ENCODE measurements at regions not wholly inside any gene's neighbourhood (a gene's known extent, or its start where the extent isn't known, plus 50 kb on each side); places are given as distances from the start of the nearest gene placed in this dataset.

- ATAC-seq, result no peak
Measured at GRCh38 chr14:71203306-71203705, 296.0 kb downstream of the PCNX1 start.

- ATAC-seq, result no peak
Measured at GRCh38 chr14:71204231-71204630, 297.0 kb downstream of the PCNX1 start.

GRCh38 chr14:71204768-71205167 lies 297.5 kb downstream of the PCNX1 start:
- no peak for ATAC-seq

DNA sequence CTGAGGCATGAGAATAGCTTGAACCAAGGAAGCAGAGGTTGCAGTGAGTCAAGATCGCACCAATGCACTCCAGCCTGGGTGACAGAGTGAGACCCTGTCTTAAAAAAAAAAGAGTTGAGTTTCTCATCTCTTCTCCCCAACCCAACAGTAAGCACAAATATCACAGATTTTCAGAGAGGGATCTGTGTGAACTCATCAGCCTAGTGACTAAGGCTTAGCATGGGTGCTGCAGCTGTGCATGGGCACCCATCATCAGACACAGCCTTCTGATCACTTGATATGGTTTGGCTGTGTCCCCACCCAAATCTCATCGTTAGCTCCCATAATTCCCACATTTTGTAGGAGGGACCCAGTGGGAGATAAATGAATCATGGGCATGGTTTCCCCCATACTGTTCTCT lies 298.9 kb downstream of the PCNX1 start:
- no peak for ATAC-seq

- peak; percentile 75 for ATAC-seq
Measured at GRCh38 chr14:71206766-71207371, 299.6 kb downstream of the PCNX1 start.

- ATAC-seq, result no peak
Measured at GRCh38 chr14:71208702-71209357, 301.6 kb downstream of the PCNX1 start.

- no peak for ATAC-seq
Measured at GRCh38 chr14:71209888-71210287, 302.6 kb downstream of the PCNX1 start.

DNA sequence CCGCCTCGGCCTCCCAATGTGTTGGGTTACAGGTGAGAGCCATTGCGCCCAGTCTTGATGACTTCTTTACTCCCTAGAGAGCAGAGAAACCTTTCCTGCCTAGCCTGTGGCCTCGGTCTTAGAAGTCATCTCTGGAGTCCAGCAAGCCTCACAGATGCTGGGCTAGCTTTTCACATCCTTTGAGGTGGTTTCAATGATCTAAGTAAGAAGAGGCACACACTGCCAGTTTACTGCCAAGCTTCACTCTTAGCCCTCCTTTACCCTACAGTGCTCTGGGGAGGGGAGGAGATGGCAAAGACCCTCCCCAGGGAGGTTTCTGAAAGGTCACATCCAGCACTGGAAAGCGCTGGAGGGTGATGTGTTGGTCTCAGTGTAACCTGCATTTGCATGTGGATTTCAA lies 304.8 kb downstream of the PCNX1 start:
- ATAC-seq, result no peak

DNA sequence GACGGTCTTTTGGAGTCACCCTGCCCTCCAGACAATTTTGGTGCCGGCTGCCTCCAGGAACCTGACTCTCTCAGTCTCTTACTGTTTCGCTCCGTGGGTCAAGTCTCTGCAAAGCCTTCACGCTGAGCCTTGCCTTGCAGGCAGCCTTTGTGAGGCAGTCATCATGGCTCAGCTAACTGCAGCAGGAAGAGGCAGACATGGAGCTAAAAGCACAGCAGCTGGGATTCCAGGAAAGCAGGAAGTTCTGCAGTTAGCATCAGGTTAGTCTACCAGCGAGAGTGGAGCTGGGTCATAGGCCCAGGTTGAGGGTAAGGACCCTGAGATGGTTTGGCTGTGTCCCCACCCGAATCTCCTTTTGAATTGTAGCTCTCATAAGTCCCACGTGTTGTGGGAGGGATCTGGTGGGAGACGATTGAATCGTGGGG lies 305.4 kb downstream of the PCNX1 start:
- peak; percentile 39 for ATAC-seq

DNA sequence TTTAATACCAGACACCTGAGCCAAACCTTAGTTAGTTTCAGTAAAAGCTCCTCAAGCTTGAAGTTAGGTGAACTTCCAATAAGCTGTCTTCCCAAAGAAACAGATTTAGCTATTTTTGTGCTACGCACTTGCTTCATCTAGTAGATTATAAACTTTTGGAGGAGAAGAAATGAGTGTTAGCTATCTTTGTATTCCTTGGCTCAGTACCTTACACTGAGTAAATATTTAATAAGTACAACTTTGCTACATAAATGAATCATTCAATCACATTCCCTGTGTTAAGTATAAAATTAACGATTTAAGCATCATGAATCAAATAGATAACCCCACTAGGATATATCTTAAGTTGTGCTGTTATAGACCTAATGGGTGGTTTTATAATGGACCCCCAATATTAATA lies 307.0 kb downstream of the PCNX1 start:
- no peak for ATAC-seq

GRCh38 chr14:71220462-71220861 lies 313.2 kb downstream of the PCNX1 start:
- no peak for ATAC-seq

- no peak for ATAC-seq
Measured at GRCh38 chr14:71221119-71221518, 313.9 kb downstream of the PCNX1 start.

- no peak for ATAC-seq
Measured at GRCh38 chr14:71225113-71225512, 317.9 kb downstream of the PCNX1 start.

DNA sequence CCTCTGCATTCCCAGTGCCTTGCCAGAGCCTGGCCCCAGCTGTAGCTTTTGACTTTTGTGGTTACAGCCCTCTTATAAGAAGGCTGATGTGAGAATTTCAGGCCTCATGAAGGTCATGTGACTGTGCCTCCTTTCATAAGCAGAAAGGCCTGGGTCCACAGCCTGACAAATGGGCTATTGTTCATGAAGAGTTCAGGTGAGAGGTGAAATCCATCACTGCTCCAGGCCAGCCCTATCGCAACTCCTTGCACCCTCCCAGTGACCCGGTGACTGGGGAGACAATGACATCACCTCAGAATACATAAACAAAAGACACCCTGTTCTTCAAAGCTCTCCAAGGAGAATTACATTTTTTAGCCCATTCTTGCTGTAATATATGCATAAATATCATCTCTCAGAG lies 321.5 kb downstream of the PCNX1 start:
- ATAC-seq, result peak; percentile 60

DNA sequence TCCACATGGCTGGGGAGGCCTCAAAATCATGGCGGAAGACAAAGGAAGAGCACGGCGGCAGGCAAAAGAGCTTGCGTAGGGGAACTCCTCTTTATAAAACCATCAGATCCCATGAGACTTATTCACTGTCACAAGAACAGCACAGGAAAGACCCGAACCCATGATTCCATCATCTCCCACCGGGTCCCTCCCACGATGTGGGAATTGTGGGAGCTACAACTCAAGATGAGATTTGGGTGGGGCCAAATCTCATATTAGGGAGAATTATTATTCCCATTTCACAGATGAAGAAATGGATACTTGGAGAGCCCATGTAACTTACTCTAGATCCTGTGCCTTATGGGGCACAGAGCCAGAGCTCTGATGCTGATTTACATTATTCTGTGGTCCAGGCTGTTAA lies 322.6 kb downstream of the PCNX1 start:
- no peak for ATAC-seq

- ATAC-seq, result no peak
Measured at GRCh38 chr14:71230897-71231296, 323.6 kb downstream of the PCNX1 start.

GRCh38 chr14:71231521-71232393 lies 324.5 kb downstream of the PCNX1 start:
- ATAC-seq, result no peak

GRCh38 chr14:71232506-71232905 lies 325.2 kb downstream of the PCNX1 start:
- no peak for ATAC-seq

DNA sequence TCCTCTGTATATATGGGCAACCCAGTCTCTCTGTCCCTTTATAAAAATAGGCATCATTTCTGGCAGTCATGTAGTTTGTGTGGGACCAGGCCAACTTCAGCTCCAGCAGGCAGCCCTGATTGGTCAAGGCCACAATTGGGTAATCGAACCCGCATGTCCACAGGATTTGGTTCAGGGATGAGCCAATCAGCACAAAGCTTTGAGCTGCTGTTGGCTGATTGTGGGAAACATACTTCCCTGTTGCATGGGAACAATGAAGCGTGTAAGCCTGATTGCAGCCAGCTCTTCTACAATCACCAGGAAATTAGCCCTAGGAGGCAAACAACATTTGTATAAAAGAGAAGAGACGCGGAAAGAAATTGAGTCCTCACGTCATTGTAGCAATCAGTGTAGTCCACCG lies 328.6 kb downstream of the PCNX1 start:
- ATAC-seq, result peak; percentile 57

GRCh38 chr14:71236487-71236886 lies 329.2 kb downstream of the PCNX1 start:
- peak; percentile 15 for ATAC-seq

DNA sequence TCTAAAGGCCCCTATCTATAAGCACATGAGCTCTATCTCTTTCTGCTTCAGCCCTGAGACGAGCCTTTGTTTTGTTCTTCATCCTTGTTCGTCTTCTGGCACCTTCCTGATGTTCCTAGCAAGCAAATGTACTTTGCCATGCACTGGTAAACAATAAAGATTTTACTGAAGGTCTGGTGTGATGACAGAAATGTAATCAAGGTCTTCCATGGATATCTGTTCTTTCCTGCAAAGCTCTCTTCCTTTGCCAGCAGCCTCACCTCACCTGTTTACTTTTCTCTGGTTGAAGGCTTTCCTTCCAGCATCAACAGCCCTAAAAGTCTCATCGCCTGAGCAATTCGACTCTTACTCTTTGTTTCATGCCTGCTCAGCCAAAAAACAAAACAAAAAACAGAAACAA lies 330.3 kb downstream of the PCNX1 start:
- no peak for ATAC-seq

DNA sequence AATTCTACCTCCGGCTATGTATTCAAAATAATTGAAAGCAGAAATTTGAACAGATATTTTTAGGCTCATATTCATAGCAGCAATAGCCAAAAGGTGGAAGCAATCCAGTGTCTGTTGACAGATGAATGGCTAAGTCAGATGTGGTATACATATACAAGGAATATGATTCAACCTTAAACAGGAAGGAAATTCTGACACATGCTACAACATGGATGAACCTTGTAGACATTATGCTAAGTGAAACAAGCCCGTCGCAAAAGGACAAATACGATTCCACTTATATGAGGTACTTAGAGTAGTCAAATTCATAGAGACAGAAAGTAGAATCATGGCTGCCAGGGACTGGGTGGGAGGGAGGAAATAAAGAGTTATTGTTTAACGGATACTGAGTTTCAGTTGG lies 331.6 kb downstream of the PCNX1 start:
- ATAC-seq, result no peak

DNA sequence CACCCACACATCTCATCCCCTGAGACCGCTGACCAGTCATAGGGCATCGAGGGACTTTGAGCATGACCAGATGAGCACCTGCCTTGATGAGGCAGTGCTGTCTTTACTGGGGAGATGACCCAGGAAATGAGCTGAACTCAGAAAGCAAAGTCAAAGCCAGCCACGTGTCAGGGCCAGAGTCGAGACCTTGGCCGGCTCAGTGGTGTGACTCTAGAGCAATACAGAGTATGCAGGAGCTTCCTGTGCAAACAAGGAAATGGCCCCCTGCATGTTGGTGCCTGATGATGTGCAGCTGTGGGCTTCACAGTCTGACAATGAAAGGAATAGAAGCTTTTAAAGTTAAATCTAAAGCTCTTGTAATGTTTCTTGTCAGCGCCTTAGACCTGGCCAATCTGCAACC lies 332.9 kb downstream of the PCNX1 start:
- peak; percentile 28 for ATAC-seq
